HG03025 (cell line): ENCODE measurements at regions not wholly inside any gene's neighbourhood (a gene's known extent, or its start where the extent isn't known, plus 50 kb on each side); places are given as distances from the start of the nearest gene placed in this dataset.

ENCODE experiments used
- ATAC-seq: cut with Tn5 transposase; IDR thresholded peaks from one replicate; pipeline ENCODE4 v1.9.1; 2021; ENCODE audit warnings: mild to moderate bottlenecking, moderate library complexity; ENCODE audit not compliant: unreplicated experiment, low FRiP score

- ATAC-seq = no peak
These were observed 299.3 kb downstream of the FBXW7 start for GRCh38 chr4:152236519-152237056.

GRCh38 chr4:152235718-152236117 is 300.2 kb downstream of the FBXW7 start:
- ATAC-seq = no peak

GRCh38 chr4:152234571-152234970 is 301.3 kb downstream of the FBXW7 start:
- no peak for ATAC-seq

- ATAC-seq = no peak
These were observed 303.6 kb downstream of the FBXW7 start for GRCh38 chr4:152232271-152232670.

- ATAC-seq = no peak
These were observed 306.1 kb downstream of the FBXW7 start for GRCh38 chr4:152229782-152230289.

- no peak for ATAC-seq
These were observed 310.2 kb downstream of the FBXW7 start for GRCh38 chr4:152225680-152226079.

GRCh38 chr4:152224721-152225420 is 311.0 kb downstream of the FBXW7 start:
- ATAC-seq = no peak

GRCh38 chr4:152224223-152224622 is 311.7 kb downstream of the FBXW7 start:
- no peak for ATAC-seq

GRCh38 chr4:152223600-152223999 is 312.3 kb downstream of the FBXW7 start:
- ATAC-seq = no peak

GRCh38 chr4:152221816-152222516 is 313.9 kb downstream of the FBXW7 start:
- ATAC-seq = no peak

- no peak for ATAC-seq
These were observed 315.7 kb downstream of the FBXW7 start for GRCh38 chr4:152220201-152220666.

- ATAC-seq = no peak
These were observed 317.3 kb downstream of the FBXW7 start for GRCh38 chr4:152218576-152218975.

GRCh38 chr4:152217896-152218295 is 318.0 kb downstream of the FBXW7 start:
- ATAC-seq = no peak

- no peak for ATAC-seq
These were observed 323.8 kb downstream of the FBXW7 start for GRCh38 chr4:152211936-152212653.

- ATAC-seq = no peak
These were observed 326.0 kb downstream of the FBXW7 start for GRCh38 chr4:152209772-152210493.

- ATAC-seq = no peak
These were observed 328.5 kb downstream of the FBXW7 start for GRCh38 chr4:152207378-152207720.

GRCh38 chr4:152206646-152207377 is 329.1 kb downstream of the FBXW7 start:
- ATAC-seq = no peak

GRCh38 chr4:152206185-152206584 is 329.7 kb downstream of the FBXW7 start:
- no peak for ATAC-seq

GRCh38 chr4:152202415-152202814 is 333.5 kb downstream of the FBXW7 start:
- ATAC-seq = no peak
